DND-41 (cell line): ENCODE measurements at regions not wholly inside any gene's neighbourhood (a gene's known extent, or its start where the extent isn't known, plus 50 kb on each side); places are given as distances from the start of the nearest gene placed in this dataset.

ENCODE experiments used
- ATAC-seq: fragments of 200-7000 bp; cut with Tn5 transposase; 3 replicates; pipeline ENCODE4 v1.9.1; 2021; ENCODE audit warnings: low read depth; ENCODE audit not compliant: insufficient read depth
- DNase-seq: peaks from one replicate; pipeline ENCODE4 v3.0.0-alpha.2; 2020
- H2AFZ ChIP-seq: 2 replicates; pipeline ENCODE4 v1.6.0; 2012; ENCODE audit warnings: low read depth, low read length
- H3K27ac ChIP-seq: 2 replicates; pipeline ENCODE4 v1.5.1; 2012; ENCODE audit warnings: low read length, inconsistent platforms
- H3K27me3 ChIP-seq: fragments of 200-600 bp; sonication (generic); 2 replicates; pipeline ENCODE4 v1.6.0; 2012; ENCODE audit warnings: low read length, mild to moderate bottlenecking, inconsistent platforms; ENCODE audit not compliant: insufficient read depth, poor library complexity
- H3K36me3 ChIP-seq: 2 replicates; pipeline ENCODE4 v1.5.1; 2012; ENCODE audit warnings: low read length, inconsistent platforms; ENCODE audit not compliant: insufficient read depth
- H3K4me1 ChIP-seq: 2 replicates; pipeline ENCODE4 v1.5.1; 2012; ENCODE audit warnings: mild to moderate bottlenecking, low read length; ENCODE audit not compliant: insufficient read depth
- H3K4me2 ChIP-seq: 2 replicates; pipeline ENCODE4 v1.6.0; 2012; ENCODE audit warnings: mild to moderate bottlenecking, moderate library complexity, low read length, inconsistent platforms; ENCODE audit not compliant: insufficient read depth
- H3K4me3 ChIP-seq, 2 experiments: fragments of 200-600 bp in 1 of 2; shearing (Covaris generic) in 1 of 2; 2 replicates each; pipeline ENCODE4 v1.5.1; 2012 to 2016; ENCODE audit warnings: inconsistent platforms in 2 of 2, low read length in 2 of 2, mild to moderate bottlenecking in 2 of 2, low read depth in 1 of 2, moderate library complexity in 1 of 2
- H3K79me2 ChIP-seq: 2 replicates; pipeline ENCODE4 v1.6.0; 2012; ENCODE audit warnings: low read length, inconsistent platforms; ENCODE audit not compliant: insufficient read depth
- H3K9ac ChIP-seq: 2 replicates; pipeline ENCODE4 v1.6.0; 2012; ENCODE audit warnings: low read depth, mild to moderate bottlenecking, inconsistent platforms, low read length, moderate library complexity
- H3K9me3 ChIP-seq: 2 replicates; pipeline ENCODE4 v1.5.1; 2012; ENCODE audit warnings: low read length, moderate library complexity, mild to moderate bottlenecking, inconsistent platforms; ENCODE audit not compliant: insufficient read depth, severe bottlenecking
- H4K20me1 ChIP-seq: 2 replicates; pipeline ENCODE4 v1.6.0; 2012; ENCODE audit warnings: low read length; ENCODE audit not compliant: insufficient read depth
- EZH2 ChIP-seq: IDR thresholded peaks from 3 replicates; pipeline ENCODE4 v1.6.1; 2012; ENCODE audit warnings: borderline replicate concordance, low read depth, mild to moderate bottlenecking, moderate library complexity, low read length, inconsistent platforms; ENCODE audit not compliant: severe bottlenecking
- TF ChIP-seq, protein P1 (sequence below): IDR thresholded peaks from 2 replicates; pipeline ENCODE4 v1.5.1; 2012; ENCODE audit warnings: borderline replicate concordance, low read length, moderate library complexity, mild to moderate bottlenecking; ENCODE audit not compliant: poor library complexity, severe bottlenecking; ENCODE audit errors: extremely low read depth

- Histone ChIP-seq H3K4me1 (no peaks in the 10 kb centered on the region), H4K20me1 (no peaks in the 10 kb centered on the region), H3K27ac (no peak overlapping the region), H3K9me3 (no peaks in the 10 kb centered on the region), H3K36me3 (no peaks in the 10 kb centered on the region), H3K79me2 (no peaks in the 10 kb centered on the region), H2AFZ (no peak overlapping the region), H3K9ac (no peak overlapping the region), H3K4me2 (no peak overlapping the region), H3K27me3 (no peaks in the 10 kb centered on the region), H3K4me3 (no peak overlapping the region)
- DNase-seq (no peak), ATAC-seq (no peak)
- TF ChIP-seq, protein P1, sequence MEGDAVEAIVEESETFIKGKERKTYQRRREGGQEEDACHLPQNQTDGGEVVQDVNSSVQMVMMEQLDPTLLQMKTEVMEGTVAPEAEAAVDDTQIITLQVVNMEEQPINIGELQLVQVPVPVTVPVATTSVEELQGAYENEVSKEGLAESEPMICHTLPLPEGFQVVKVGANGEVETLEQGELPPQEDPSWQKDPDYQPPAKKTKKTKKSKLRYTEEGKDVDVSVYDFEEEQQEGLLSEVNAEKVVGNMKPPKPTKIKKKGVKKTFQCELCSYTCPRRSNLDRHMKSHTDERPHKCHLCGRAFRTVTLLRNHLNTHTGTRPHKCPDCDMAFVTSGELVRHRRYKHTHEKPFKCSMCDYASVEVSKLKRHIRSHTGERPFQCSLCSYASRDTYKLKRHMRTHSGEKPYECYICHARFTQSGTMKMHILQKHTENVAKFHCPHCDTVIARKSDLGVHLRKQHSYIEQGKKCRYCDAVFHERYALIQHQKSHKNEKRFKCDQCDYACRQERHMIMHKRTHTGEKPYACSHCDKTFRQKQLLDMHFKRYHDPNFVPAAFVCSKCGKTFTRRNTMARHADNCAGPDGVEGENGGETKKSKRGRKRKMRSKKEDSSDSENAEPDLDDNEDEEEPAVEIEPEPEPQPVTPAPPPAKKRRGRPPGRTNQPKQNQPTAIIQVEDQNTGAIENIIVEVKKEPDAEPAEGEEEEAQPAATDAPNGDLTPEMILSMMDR = no peak
Measured at GRCh38 chr7:46153951-46154787, 233.1 kb upstream of the IGFBP3 start.

GRCh38 chr7:46153583-46153950 is 232.5 kb upstream of the IGFBP3 start:
- DNase-seq (no peak), ATAC-seq (no peak)
- Histone ChIP-seq H3K4me3 (no peak overlapping the region), H3K4me2 (no peak overlapping the region), H3K27me3 (no peaks in the 10 kb centered on the region), H3K9me3 (no peaks in the 10 kb centered on the region), H4K20me1 (no peaks in the 10 kb centered on the region), H2AFZ (no peak overlapping the region), H3K27ac (no peak overlapping the region), H3K36me3 (no peaks in the 10 kb centered on the region), H3K79me2 (no peaks in the 10 kb centered on the region), H3K9ac (no peak overlapping the region), H3K4me1 (no peaks in the 10 kb centered on the region)
- TF ChIP-seq, protein P1 = no peak
- no peak for TF ChIP-seq EZH2

- no peak overlapping the region for H2AFZ ChIP-seq
- H3K4me1 ChIP-seq = no peaks in the 10 kb centered on the region
Measured at GRCh38 chr7:46152696-46153095, 231.6 kb upstream of the IGFBP3 start.

More at GRCh38 chr7:46152696-46153095, 231.6 kb upstream of the IGFBP3 start:
- Histone ChIP-seq H3K4me2 (no peak overlapping the region), H3K79me2 (no peaks in the 10 kb centered on the region), H3K36me3 (no peaks in the 10 kb centered on the region), H3K27me3 (no peaks in the 10 kb centered on the region), H3K9me3 (no peaks in the 10 kb centered on the region), H3K4me3 (no peak overlapping the region), H3K9ac (no peak overlapping the region), H4K20me1 (no peaks in the 10 kb centered on the region), H3K27ac (no peak overlapping the region)
- TF ChIP-seq, protein P1 = no peak
- no peak for TF ChIP-seq EZH2
- DNase-seq (no peak), ATAC-seq (no peak)
